NCI-H774 (cell line): ENCODE measurements at regions not wholly inside any gene's neighbourhood (a gene's known extent, or its start where the extent isn't known, plus 50 kb on each side); places are given as distances from the start of the nearest gene placed in this dataset.

Source experiments
- DNase-seq: peaks from one replicate; lab custom pipeline; 2025; lab: John Stamatoyannopoulos, UW

DNA sequence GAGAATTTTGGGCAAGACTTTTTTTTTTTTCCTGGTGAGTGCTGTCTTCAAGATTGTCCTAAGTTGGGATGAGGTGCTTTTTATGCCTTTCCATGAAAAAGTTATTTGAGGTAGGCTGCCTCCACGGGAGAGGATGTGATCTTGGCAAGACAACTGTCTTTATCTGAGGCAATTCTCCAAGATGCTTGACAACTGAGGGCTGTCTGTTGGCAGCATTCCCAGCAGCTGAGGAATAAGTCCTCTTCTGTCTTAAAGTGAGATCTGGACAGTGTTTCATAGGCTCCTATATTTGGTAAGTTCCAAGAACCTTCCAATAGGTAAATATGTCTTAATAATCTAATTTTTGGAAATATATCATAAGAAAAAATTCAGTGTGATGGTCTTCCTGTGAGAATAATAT lies 662.0 kb downstream of the CDH11 start:
- no peak for DNase-seq

DNA sequence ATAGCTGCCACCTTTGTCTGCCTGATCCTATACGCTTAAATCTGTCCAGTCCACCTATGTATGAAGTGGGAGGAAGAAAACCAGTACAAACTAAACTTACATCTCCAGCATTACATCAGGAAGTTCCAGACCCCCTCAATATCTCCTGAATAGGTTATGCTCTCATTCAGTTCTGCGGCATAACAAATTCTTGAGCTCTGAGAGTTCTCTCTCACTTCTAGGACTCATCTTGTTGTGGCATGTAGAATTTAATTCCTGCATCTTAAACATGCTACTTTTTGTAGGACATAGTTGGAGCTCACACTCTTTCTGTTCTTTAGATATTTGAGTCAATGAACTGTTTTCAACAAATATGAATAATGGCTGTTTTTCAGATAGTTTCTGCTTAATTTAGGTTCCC lies 662.5 kb downstream of the CDH11 start:
- DNase-seq = no peak

DNA sequence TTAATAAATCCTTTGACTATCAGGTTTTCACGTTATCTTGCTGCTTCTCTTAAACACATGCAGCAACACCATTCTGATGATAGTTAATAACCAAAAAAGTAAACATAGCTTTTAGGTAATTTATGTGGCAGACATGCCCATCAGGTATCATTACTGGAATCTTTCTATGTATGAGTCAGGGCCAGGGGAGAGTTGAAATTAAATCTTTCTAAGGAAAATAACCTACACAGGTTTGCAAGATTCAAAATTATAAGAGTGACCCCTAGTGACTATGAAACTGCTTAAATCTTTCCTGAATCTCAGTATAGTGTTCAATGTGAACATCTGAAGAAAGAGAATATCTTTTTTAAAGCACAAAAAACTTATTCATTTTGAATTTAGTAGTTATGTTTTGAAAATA lies 666.6 kb downstream of the CDH11 start:
- no peak for DNase-seq

DNA sequence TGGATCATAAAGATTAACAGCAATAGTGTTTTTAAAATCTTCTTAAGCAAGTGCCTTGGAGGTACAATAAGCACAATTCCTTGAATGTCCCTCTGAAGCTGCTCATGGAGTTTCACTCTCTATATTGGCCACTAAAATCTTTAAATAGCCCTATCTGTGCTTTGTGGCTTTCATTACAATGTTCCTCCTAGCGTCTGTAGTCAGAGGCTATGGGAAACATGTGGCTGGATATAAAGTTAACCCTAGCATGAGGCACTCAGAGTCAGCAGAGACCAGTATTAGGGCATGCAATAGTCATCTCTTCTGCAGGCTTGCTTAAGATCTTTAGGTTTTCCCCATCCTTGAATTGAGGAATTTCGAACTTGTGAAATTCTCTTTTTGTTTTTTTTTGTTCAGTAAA lies 668.2 kb downstream of the CDH11 start:
- no peak for DNase-seq

DNA sequence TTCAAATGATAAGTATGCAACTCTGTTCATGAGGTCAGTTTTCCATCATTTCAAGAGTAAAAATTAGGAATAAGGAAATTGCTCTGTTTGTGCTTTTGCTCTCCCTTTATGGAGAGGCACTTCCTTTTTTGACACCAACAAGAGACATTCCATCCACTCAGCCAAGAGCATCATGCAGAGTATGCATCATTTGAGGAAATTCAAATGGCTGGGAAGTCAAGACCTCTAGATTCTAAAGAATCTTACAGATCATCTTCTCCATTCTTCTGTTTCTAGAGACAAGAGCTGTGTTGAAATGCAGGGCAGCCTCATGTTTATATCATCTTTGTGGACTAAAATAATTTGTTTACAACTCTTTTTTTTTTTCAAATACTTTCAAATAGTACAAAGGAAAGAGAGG lies 669.4 kb downstream of the CDH11 start:
- no peak for DNase-seq

DNA sequence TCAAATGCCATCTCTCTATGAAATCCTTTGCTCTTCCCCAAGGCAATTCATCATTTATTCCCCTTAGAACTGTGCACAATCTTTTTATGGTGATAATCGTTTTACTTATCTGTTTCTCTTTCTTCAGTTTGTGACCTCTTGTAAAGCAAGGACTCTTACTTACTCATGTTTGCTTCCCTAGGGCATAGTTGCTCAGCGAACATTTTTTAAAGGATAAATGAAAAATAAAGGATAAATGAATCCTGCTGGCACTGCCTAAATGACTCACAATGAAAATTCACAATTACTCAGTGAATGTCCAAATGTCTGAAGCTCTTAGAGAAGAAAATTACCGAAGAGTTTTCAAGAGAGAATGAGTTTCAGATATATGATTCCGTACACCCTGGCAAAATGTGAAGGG lies 671.7 kb downstream of the CDH11 start:
- no peak for DNase-seq

DNA sequence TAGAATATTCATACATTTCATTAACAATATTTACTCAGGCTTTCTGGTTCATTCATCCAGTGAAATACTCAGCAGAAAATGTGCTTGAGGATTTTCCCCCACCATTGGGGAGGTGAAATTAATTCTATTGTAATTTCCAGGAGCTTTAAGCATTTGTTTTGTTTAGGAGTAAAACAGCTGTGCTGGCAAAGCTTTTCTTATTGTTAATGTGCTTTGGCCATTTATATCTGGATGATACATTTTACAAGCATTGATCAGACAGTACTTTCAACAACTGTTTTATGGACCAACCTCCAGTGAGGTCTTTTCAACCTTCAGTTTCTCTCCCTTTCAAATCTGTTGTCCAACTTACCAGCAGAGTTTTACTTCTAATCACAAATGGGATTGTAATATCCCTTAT lies 672.4 kb downstream of the CDH11 start:
- no peak for DNase-seq

DNA sequence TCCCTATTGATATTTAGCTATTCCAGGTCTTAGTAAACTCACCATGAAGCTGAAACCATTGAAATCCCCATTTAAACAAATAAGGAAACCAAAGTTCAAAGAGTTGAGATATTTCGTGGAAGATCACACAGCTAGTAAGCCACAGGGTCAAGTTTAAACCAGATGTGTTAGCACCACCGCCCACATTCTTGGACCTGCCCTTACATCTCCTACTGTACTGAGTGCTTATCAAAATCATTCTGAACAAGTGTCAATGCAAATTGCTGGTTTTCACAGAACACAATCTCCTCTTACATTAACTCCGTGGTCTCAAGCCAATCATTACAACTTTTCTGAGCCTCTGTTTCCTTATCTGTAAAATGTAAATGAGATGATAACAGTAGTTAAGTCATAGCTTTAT lies 676.2 kb downstream of the CDH11 start:
- DNase-seq = no peak

DNA sequence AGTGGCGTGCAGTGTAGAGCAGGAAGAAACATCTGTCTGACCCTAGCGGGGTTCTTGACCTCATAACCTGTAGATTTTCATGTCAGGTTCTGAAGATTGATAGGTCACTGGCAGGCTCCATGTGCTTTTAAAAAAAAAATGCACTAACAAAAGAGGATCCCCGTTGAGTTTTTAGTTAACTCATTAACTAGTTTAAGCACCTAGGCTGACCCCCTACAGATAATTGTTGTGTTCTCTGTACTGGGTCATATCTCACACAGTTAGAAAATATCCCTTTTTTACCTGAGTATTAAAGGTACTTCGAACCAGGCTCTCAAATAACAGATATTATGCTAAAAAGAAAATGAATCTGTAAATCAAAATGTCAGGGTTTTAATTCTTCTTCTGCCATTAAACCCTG lies 676.6 kb downstream of the CDH11 start:
- no peak for DNase-seq

DNA sequence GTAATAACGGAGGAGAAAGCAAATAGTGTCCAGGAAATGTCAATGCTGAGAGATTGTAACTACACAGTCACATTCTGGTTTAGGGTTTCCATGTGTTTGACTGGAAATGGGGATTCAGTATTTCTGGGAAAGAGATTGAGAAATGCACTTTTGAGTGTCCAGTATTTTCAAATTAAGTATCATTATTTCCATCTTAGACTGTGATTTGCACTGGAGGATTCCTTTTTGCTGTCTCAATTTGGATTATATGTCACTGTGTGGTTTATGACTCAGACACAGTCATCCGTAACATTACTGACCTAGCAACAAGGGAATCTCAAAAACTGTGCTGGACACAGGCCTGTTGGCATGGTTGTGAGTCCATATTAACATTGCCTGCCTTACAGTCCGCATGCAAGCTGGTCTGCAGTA lies 681.4 kb downstream of the CDH11 start:
- no peak for DNase-seq

DNA sequence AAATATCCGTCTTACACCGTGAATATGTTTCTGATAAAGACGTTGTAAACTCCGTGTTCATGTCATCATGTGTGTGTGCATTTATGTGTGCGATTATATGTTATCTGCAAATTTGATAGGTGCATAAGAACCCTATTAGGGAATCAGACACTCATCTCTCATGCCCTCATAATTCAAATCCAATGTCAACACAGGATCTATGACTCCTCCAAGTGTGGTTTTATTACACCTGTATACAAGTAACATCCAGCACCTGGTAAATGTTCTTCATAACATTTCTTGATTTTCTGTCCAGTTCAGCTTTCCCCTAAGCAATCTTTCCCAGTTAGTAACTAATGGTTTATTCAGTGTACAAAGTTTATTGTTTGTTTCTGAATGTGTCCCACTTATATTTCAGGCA lies 681.9 kb downstream of the CDH11 start:
- no peak for DNase-seq

DNA sequence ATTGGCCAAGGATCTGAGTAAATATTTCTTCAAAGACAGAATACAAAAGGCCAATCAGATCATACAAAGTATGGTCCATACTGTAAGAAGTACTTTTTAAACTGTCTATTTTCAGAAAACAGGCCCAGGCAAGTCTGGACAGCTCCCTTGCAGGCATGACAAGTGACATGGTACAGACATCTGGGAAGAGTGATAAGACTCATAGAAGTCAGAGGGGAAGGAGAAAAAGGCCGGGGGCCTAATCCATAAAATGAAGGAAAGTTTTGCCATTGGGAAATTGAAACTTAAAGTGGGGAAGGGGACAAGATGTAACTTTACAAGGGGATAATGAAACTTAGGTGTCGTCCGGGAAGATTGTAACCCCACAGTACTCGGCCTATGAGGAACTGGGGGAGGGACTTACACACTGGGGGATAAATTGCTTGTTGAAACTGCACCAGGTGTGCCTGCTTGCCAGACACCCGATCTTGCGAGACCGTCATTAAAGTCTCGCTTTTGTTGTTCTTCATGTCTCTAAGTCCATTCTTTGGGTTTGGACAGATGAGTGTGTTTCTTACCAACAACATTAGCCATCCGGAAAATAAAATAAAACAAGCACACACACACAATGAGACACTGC lies 684.0 kb downstream of the CDH11 start:
- no peak for DNase-seq

DNA sequence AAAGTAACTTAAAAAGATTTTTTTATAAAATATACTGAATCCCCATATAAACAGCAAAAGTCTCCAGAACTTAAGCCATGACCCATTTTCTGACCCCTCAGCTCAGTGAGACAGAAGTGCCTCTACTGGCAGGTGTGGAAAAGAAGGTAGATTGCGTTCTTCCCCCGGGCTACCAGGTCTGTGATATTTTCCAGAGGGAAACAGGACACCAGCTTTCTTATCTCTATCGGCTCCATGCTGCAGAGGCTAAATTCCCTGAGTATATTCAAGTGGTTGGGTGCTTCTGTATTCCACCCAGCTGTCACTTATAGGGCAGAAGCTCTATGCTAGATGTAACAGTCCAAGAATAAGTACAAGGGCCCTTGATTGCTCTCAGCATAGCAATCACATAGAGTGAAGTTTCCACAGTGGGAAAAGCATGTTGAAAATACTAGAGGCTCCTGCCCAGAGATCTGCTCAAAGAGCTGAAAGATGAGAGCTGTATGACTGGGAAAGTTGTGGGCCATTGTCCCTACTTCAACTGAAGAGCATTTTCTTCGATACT lies 687.3 kb downstream of the CDH11 start:
- no peak for DNase-seq

DNA sequence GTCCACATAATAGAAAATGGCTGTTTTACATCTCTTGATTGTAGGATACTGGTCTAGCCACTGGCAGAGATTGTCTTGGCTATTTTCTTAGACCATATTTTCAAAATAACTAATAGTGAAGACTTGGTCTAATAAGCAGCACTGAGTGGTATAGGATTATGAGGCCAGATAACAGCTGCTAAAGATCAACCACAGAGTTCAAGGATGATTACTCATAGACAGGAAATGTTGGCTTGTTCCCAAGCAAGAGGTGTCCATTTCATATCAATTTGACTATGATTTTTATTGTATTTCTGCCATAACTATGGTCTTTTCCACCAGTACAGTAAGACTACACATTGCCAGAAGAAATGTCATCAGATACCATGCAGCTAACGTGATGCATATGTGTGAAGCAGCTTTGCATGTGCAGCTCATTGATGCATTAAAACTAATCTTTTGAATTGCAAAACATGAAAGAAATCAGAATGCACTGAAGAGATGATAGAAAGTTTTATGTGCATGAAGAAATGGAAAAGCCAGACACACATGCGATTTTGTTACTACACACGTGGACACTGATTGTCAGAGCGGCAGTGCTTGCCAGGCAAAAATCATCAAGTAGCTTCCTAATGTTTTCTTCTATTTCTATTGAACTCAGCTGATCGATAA lies 693.3 kb downstream of the CDH11 start:
- no peak for DNase-seq

DNA sequence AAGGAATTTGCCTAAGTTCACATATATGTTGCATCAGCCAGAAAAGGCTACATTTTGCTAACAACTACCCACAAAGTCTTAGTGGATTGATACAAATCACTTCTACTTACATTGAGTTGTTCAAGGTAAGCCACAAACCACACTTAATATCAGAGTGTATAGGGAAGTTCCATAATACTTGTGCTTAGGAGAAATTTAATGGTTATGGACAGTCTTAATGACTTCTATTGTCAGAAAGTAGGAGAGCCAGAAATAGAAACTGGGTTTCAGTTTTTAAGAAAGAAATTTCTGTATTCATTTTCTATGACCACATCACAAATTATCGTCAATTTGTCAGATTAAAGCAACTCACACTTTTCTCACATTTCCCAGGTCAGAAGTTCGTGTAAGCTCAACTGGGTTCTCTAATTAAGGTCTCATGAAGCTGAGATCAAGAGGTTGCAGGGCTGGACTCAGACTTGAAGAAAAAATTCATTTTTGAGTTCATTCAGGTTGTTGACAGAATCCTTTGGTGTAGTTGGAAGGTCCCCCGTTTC lies 695.7 kb downstream of the CDH11 start:
- DNase-seq = no peak

DNA sequence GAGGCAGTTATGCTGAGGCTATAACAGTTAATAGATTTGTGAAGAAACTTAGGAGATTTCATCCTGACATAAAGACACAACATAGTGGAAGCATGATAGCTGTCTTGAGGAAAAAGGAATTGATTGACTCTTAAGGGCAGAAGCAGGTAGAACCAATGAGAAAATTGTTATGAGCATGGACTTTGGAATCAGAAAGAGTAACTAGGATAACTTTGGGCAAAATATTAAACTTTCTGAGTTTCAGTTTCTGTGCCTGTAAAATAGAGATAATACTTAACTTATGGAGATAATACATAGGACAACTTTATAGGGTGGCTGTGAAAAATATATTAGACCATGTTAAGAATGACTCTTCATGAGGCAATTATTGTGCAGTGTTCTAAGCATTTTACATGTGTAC lies 696.5 kb downstream of the CDH11 start:
- no peak for DNase-seq

DNA sequence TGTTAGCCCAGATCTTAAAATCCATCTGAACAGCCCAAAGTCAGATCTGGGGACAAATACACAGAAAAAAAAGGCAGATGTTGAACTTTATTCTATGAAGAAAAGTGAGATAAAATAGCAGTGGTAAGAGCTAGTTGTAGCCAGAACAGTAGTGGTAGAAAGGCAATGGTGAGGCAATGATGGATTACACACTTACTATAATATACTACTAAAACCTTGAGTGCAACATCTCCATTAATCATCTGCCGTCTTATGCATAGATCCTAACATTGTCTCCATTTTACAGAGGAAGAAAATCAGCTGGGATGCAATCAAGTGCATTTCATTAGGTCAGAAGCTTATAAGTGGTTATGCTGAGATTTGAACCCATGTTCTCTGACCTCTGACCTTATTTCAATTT lies 699.6 kb downstream of the CDH11 start:
- no peak for DNase-seq

DNA sequence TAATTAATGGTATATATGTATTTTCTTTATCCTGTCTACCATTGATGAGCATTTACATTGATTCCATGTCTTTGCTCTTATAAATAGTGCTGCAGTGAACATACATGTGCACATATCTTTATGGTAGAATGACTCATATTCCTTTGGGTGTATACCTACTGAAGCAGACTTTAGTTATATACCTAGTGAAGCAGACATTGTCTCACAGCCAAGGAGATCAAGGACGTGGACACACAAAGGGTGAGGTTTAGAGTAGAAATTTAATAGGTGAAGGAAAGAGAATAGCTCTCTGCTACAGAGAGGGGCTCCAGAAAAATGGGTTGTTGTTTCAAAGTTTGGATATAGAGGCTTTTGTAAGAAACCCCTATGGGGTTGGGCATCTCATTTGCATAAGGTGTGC lies 700.3 kb downstream of the CDH11 start:
- no peak for DNase-seq

DNA sequence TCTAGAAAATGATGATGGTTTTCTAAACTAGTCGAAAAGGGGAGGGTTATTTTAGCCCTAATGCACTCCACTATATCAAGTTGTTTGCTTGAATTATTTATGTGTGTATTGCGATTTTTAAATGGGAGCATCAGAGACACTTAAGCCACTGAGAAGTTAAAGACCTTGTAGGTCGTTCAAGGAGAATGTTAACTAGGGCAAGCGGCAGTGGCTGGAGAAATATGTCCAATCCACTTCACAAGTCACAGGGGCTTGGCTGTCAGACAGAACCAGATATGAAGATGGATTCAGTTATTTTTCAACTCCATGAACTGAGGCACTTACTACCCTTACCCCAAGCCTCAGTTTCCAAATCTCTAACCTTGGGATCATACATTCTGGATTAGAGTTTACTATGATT lies 702.0 kb downstream of the CDH11 start:
- DNase-seq = no peak

DNA sequence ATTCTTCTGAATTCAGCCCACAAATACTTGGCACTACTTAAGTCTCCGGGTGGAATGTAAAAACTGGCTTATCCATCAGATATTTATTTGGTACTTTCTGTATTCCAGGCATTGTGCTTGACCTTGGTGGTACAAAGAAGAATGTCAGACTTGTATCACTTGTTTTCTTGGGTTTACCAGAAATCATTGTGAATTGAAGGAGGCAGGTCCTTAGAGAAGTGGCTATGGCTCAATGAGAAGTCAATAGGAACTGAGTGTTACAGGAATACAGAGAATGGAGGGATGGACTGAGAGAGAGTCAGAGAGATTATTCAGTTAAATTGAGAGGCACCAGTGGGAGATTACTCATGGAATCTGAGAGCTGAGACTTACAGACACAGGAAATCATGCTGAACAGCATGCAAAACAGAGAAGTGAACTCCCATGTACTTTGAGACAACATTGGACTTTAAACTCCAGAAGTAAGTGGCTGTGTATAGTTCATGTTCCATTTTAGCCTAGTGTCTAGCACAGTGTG lies 704.1 kb downstream of the CDH11 start:
- no peak for DNase-seq

DNA sequence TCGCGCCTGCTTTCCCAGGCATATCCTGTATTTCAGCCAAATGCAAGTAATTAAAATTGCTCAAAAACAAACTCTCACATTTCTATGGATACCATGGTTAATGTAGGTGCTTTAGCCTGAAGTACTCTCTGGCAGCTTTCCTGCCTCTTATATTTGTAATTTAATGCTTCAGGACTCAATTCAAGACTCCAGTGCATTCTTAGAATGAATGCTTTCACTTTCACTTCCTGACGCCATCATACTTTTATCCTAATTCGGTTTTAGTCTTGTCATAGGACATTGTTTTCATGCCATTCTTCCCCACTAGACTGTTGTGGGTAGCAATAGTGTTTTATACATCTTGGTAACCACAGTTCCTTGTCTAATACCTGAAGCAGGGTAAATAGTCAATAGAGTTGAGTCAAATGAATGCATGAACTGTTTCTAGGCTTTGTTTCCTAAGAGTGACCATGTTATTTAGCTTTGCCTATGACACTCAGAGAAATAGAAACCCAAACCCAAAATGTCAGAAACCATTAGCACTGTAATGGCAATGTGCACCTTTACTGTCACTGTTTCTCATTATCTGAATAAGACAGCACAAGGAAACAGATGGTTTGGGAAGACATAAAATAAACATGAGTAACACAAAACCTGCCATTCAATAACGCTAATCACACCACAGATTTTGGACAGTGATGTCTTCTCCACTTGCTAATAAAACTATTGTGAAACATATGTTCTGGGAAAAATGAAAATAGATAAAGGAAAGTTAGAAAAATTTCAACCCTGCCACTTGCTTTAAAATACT lies 705.5 kb downstream of the CDH11 start:
- no peak for DNase-seq

DNA sequence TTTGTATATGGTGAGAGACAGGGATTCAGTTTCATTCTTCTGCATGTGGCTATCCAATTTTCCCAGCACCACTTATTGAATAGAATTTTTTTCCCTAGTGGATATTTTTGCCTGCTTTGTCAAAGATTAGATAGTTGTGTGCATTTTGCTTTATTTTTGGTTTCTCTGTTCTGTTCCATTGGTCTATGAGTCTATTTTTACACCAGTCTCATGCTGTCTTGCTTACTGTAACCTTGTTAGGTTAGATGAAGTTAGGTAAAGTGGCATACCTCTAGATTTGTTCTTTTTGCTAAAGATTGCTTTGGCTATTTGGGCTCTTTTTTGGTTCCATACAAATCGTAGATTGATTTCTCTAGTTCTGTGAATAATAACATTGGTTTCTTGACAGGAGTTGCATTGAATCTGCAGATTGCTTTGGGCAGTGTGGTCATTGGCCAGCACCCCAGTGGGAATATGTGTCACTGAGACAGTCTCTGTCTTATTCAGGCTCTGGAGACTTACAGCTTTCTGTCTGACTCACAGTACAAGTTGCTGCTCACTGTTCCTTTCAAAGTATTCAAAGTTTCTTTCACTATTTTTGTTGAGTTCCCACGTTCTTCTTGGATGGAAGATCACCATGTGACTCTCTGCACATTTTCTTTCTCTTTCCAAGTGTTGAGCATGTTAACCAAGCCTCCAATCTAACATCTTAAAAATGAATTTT lies 709.1 kb downstream of the CDH11 start:
- no peak for DNase-seq
